Body of pancreas (tissue), 4 donors: ENCODE measurements at regions not wholly inside any gene's neighbourhood (a gene's known extent, or its start where the extent isn't known, plus 50 kb on each side); places are given as distances from the start of the nearest gene placed in this dataset.
A peak's percentile ranks its signal among the peaks of the same experiment; 100 is the strongest.

Source experiments
- ATAC-seq: fragments of 150-250 bp; one replicate; pipeline ENCODE4 v1.9.1; 2016
- DNase-seq, 4 donors: peaks; one replicate each; pipeline ENCODE4 v3.0.0-alpha.2; 2019
- H3K27ac ChIP-seq, 4 donors: fragments of 200-600 bp; sonication (generic); 1 replicate in 3 of 4; 2 replicates in 1 of 4; pipeline versions ENCODE4 v1.5.1 to v1.6.1; 2016 to 2019; ENCODE audit warnings: mild to moderate bottlenecking in 1 of 4, mixed read lengths in 1 of 4, moderate library complexity in 1 of 4
- H3K27me3 ChIP-seq, 2 donors: fragments of 200-600 bp; sonication (generic); one replicate each; pipeline ENCODE4 v1.6.0; 2016; ENCODE audit warnings: mild to moderate bottlenecking in 1 of 2
- H3K36me3 ChIP-seq, 2 donors: fragments of 200-600 bp; sonication (generic); replicated peaks in 1 of 2; 2 replicates each; pipeline ENCODE4 v1.5.1; 2016; ENCODE audit warnings: low read depth in 2 of 2; ENCODE audit not compliant: insufficient read depth in 1 of 2
- H3K4me1 ChIP-seq: fragments of 200-600 bp; sonication (generic); one replicate; pipeline ENCODE4 v1.6.0; 2016
- H3K4me3 ChIP-seq, 2 donors: fragments of 200-600 bp; sonication (generic); 1 replicate in 1 of 2; 2 replicates in 1 of 2; pipeline ENCODE4 v1.5.1; 2016 to 2019
- H3K9me3 ChIP-seq, 3 donors: fragments of 200-600 bp; sonication (generic); 1 replicate in 2 of 3; 2 replicates in 1 of 3; pipeline ENCODE4 v1.5.1; 2016
- CTCF ChIP-seq, 7 experiments: fragments of 450-650 bp in 4 of 7; fragments of 200-600 bp in 3 of 7; sonication (generic) in 3 of 7; IDR thresholded peaks; one replicate each; pipeline ENCODE4 v1.5.1; 2016 to 2019; ENCODE audit warnings: antibody characterized with exemption in 7 of 7
- POLR2A ChIP-seq, 3 donors: fragments of 450-650 bp; IDR thresholded peaks; one replicate each; pipeline ENCODE4 v1.6.1; 2016; ENCODE audit warnings: antibody characterized with exemption in 3 of 3, mild to moderate bottlenecking in 2 of 3
- WGBS, 2 donors: methylation state at CpG; one replicate each; pipeline ENCODE4 v1.1.5; 2017; 5-methylcytosine and 5-hydroxymethylcytosine counted together
- intact Hi-C: fragments of 100-400 bp; cut with DNase I; formaldehyde crosslinking; loops from one replicate; pipeline ENCODE4 v1.15.1; 2023

GRCh38 chr16:85978976-85979375 is 80.0 kb downstream of the IRF8 start:
- no peak for DNase-seq

GRCh38 chr16:85979605-85980004 is 80.6 kb downstream of the IRF8 start:
- Histone ChIP-seq H3K27ac (no peak overlapping the region), H3K4me1 (no peaks in the 10 kb centered on the region), H3K4me3 (no peak overlapping the region), H3K9me3 (no peaks in the 10 kb centered on the region), H3K36me3 (no peaks in the 10 kb centered on the region), H3K27me3 (no peaks in the 10 kb centered on the region)
- TF ChIP-seq POLR2A (IDR thresholded peaks at IDR 0.05), result no peak
- WGBS, 2 donors, result 54 to 56% methylated on average over 7 to 11 of the region's 11 CpGs
- ATAC-seq (no peak), DNase-seq (no peak)
- intact Hi-C loops, result loop anchor here (10.0 kb wide), 1 partner anchor 155 kb away; no protein-coding TSS in a partner anchor

More at GRCh38 chr16:85978976-85979375, 80.0 kb downstream of the IRF8 start:
- Histone ChIP-seq H3K27ac (no peak overlapping the region), H3K27me3 (peaks cover 0 to 5% of the 10 kb centered on the region in 2 donors), H3K4me1 (no peaks in the 10 kb centered on the region), H3K9me3 (no peaks in the 10 kb centered on the region), H3K4me3 (no peak overlapping the region), H3K36me3 (no peaks in the 10 kb centered on the region)
- 80 to 92% methylated on average over 6 to 13 of the region's 13 CpGs for WGBS, 2 donors
- ATAC-seq, result no peak
- intact Hi-C loops, result no loop called here
- no peak for TF ChIP-seq CTCF (IDR thresholded peaks at IDR 0.05)
- no peak for TF ChIP-seq POLR2A (IDR thresholded peaks at IDR 0.05)

- H3K27ac ChIP-seq, result no peak overlapping the region
- no peaks in the 10 kb centered on the region for H3K4me1 ChIP-seq
- H3K4me3 ChIP-seq, result no peak overlapping the region
- TF ChIP-seq CTCF (IDR thresholded peaks at IDR 0.05) (no peak), POLR2A (IDR thresholded peaks at IDR 0.05) (no peak)
- no peaks in the 10 kb centered on the region for H3K9me3 ChIP-seq
- 64 to 76% methylated on average over 6 of the region's 6 CpGs for WGBS, 2 donors
- H3K27me3 ChIP-seq, result no peaks in the 10 kb centered on the region
- ATAC-seq (no peak), DNase-seq (no peak)
- H3K36me3 ChIP-seq, result no peaks in the 10 kb centered on the region
- intact Hi-C loops, result loop anchor here (10.0 kb wide), 1 partner anchor 156 kb away; no protein-coding TSS in a partner anchor
Measured at GRCh38 chr16:85980686-85981085, 81.7 kb downstream of the IRF8 start.

- Histone ChIP-seq H3K27me3 (no peaks in the 10 kb centered on the region), H3K36me3 (no peaks in the 10 kb centered on the region), H3K9me3 (no peaks in the 10 kb centered on the region), H3K4me3 (no peak overlapping the region), H3K4me1 (no peaks in the 10 kb centered on the region), H3K27ac (no peak overlapping the region)
- DNase-seq, result no peak
- intact Hi-C loops, result loop anchor here (10.0 kb wide), 1 partner anchor 157 kb away; no protein-coding TSS in a partner anchor
- TF ChIP-seq POLR2A (IDR thresholded peaks at IDR 0.05), result no peak
- TF ChIP-seq CTCF (IDR thresholded peaks at IDR 0.05), result no peak
- WGBS, 2 donors, result 62 to 72% methylated on average over 15 to 16 of the region's 16 CpGs
- no peak for ATAC-seq
Measured at GRCh38 chr16:85981826-85982562, 83.0 kb downstream of the IRF8 start.

- Histone ChIP-seq H3K36me3 (no peaks in the 10 kb centered on the region), H3K4me1 (no peaks in the 10 kb centered on the region), H3K9me3 (no peaks in the 10 kb centered on the region), H3K27me3 (no peaks in the 10 kb centered on the region), H3K4me3 (no peak overlapping the region), H3K27ac (no peak overlapping the region)
- peak in 3 of 4 donors; percentile 13 to 66 (median 20) for DNase-seq
- intact Hi-C loops, result loop anchor here (10.0 kb wide), 1 partner anchor 158 kb away; no protein-coding TSS in a partner anchor
- TF ChIP-seq POLR2A (IDR thresholded peaks at IDR 0.05), result no peak
- no peak for TF ChIP-seq CTCF (IDR thresholded peaks at IDR 0.05)
- no peak for ATAC-seq
- 49 to 76% methylated on average over 16 to 23 of the region's 23 CpGs for WGBS, 2 donors
Measured at GRCh38 chr16:85982563-85982939, 83.6 kb downstream of the IRF8 start.
